Activated CD8-positive, alpha-beta memory T cell treated with anti-CD3 and anti-CD28 coated beads, Interleukin-2, amount 50 U/mL, for 24 hours (primary cell): ENCODE measurements at regions not wholly inside any gene's neighbourhood (a gene's known extent, or its start where the extent isn't known, plus 50 kb on each side); places are given as distances from the start of the nearest gene placed in this dataset.
"Not testable (repeated sequence)": the region's sequence is repeated elsewhere in the genome, so short reads cannot be mapped to it uniquely, and the experiment has no call there.

Experiments
- DNase-seq: peaks from one replicate; pipeline ENCODE4 v3.0.0-alpha.2; 2020; ENCODE audit errors: extremely low read depth

- DNase-seq = no peak
These were observed 501.7 kb upstream of the STXBP6 start for GRCh38 chr14:25551674-25552073.

- no peak for DNase-seq
These were observed 496.9 kb upstream of the STXBP6 start for GRCh38 chr14:25546826-25547225.

GRCh38 chr14:25537846-25538455, 488.0 kb upstream of the STXBP6 start:
- DNase-seq = no peak

- DNase-seq = no peak
These were observed 476.3 kb upstream of the STXBP6 start for GRCh38 chr14:25526290-25526689.

- no peak for DNase-seq
These were observed 473.0 kb upstream of the STXBP6 start for GRCh38 chr14:25522926-25523325.

- no peak for DNase-seq
These were observed 472.2 kb upstream of the STXBP6 start for GRCh38 chr14:25522116-25522515.

- DNase-seq = no peak
These were observed 471.7 kb upstream of the STXBP6 start for GRCh38 chr14:25521616-25522015.

- DNase-seq = no peak
These were observed 470.9 kb upstream of the STXBP6 start for GRCh38 chr14:25520821-25521220.

- DNase-seq = no peak
These were observed 468.4 kb upstream of the STXBP6 start for GRCh38 chr14:25518364-25518763.

- no peak for DNase-seq
These were observed 466.9 kb upstream of the STXBP6 start for GRCh38 chr14:25516838-25517237.

GRCh38 chr14:25508845-25509244, 458.9 kb upstream of the STXBP6 start:
- no peak for DNase-seq

- no peak for DNase-seq
These were observed 451.8 kb upstream of the STXBP6 start for GRCh38 chr14:25501749-25502148.

GRCh38 chr14:25488961-25489360, 439.0 kb upstream of the STXBP6 start:
- DNase-seq = no peak

GRCh38 chr14:25485381-25485780, 435.4 kb upstream of the STXBP6 start:
- DNase-seq = no peak

- no peak for DNase-seq
These were observed 435.0 kb upstream of the STXBP6 start for GRCh38 chr14:25484906-25485305.

- DNase-seq = no peak
These were observed 434.3 kb upstream of the STXBP6 start for GRCh38 chr14:25484235-25484634.

- DNase-seq = no peak
These were observed 427.6 kb upstream of the STXBP6 start for GRCh38 chr14:25477316-25478098.

GRCh38 chr14:25472700-25473099, 422.8 kb upstream of the STXBP6 start:
- no peak for DNase-seq

GRCh38 chr14:25464772-25465171, 414.8 kb upstream of the STXBP6 start:
- no peak for DNase-seq

- no peak for DNase-seq
These were observed 414.1 kb upstream of the STXBP6 start for GRCh38 chr14:25464078-25464477.

GRCh38 chr14:25463480-25463879, 413.5 kb upstream of the STXBP6 start:
- no peak for DNase-seq

- DNase-seq = no peak
These were observed 411.8 kb upstream of the STXBP6 start for GRCh38 chr14:25461780-25462179.

GRCh38 chr14:25444381-25444780, 394.4 kb upstream of the STXBP6 start:
- DNase-seq = no peak

- not testable (repeated sequence) for DNase-seq
These were observed 390.4 kb upstream of the STXBP6 start for GRCh38 chr14:25440382-25440781.
